Left renal cortex interstitium (tissue), 4 donors: ENCODE measurements at regions not wholly inside any gene's neighbourhood (a gene's known extent, or its start where the extent isn't known, plus 50 kb on each side); places are given as distances from the start of the nearest gene placed in this dataset.
"Not testable (repeated sequence)": the region's sequence is repeated elsewhere in the genome, so short reads cannot be mapped to it uniquely, and the experiment has no call there.

ENCODE experiments used
- DNase-seq, 4 donors: peaks; one replicate each; pipeline ENCODE4 v3.0.0-alpha.2; 2013; ENCODE audit warnings: low read depth in 4 of 4, low spot score in 2 of 4, missing footprints in 1 of 4

DNA sequence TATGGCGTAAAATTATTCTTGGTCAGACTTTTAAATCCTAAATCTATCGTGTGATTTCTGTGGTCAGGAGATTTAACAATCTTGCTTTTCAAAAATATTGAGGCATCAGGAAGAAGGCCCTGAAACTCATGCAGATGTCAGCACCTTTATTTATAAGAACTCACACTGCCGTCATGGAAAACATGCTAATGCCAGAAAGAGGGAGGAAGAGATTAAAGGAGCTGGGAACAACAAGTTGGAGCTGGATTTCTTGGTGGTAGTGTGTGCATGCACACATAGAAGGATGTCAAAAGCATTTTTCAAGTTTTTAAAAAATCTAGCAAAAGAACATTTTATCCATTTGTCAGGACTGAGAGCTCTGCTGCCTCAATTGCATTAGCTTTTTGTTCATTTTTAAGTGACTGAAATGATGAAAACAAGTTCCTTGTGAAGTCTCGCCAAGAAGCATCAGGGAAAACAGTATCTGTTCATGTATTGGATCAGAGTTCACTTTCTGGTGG is 342.5 kb downstream of the SPRY2 start:
- no peak for DNase-seq

DNA sequence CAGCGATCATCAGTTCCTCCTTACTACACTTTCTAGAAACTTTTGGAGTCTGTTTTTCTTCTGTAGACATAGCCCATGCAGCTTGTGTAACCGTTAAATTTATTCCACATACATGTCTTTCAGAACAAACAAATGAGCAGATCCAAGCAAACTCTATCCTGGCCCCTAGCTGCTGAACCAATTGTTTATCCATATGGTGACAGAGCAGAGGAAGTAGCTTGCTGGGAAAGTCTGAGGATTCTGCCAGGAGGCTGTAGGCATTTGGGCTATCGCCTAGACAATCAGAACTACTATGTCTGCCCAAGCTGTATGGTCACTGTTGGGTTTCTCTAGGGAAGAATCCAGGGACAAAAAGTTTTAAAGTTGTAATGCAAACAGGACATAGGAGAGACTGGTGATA is 343.7 kb downstream of the SPRY2 start:
- DNase-seq: no peak

DNA sequence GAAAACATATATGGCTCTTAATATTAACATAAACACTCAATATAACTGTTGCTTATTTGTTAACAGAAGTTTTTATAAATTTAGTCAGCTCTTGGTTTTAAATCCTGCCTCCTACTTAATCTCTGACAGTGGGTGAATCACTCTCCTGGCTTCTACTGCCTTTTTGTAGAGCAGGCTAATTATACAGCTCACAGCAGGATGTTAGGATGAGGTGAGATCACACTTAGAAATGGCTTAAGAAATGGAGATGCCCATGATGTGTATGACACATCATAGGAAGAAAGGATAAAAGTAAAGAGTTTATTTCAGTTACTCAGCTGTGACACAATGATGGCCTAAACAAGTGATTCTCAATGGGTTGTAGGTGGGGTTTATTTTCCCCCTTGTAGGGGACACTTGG is 345.6 kb downstream of the SPRY2 start:
- no peak for DNase-seq

DNA sequence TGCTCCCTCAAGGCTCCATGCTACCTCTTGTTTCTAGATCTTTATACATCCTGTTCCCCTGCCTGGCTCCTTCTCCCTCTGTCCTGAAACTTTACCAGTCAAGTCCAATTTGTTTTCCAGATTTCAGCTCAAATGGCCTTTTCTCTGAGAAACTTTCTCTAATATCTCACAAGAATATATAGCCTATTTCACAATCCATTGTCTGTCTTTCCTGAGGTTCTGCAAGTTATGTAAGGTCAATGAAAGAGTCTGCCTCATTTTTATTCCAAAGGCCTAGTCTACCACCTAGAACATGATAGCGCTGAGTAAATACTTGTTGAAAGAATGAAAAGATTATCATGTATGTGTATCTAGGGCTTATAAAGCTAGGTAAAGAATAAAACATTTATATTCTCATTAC is 348.8 kb downstream of the SPRY2 start:
- no peak for DNase-seq

DNA sequence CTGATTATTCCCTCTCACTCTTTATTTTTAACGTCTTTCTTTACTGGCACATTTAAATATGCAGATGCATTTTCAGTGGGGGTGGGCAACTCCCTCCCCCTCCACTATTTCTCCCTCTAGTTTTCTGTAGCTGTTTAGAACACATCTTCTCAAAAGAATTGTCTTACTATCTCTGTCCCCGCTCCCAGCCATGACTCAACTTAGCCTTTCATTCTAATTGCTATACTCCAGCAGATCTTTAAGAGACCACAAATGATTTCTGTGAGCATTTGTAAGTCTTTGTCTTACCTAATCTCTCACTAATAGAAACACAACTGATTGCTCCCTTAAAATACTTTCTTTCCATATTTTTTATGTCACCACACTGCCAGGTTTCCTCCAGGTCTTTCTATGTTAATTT is 350.9 kb downstream of the SPRY2 start:
- no peak for DNase-seq

DNA sequence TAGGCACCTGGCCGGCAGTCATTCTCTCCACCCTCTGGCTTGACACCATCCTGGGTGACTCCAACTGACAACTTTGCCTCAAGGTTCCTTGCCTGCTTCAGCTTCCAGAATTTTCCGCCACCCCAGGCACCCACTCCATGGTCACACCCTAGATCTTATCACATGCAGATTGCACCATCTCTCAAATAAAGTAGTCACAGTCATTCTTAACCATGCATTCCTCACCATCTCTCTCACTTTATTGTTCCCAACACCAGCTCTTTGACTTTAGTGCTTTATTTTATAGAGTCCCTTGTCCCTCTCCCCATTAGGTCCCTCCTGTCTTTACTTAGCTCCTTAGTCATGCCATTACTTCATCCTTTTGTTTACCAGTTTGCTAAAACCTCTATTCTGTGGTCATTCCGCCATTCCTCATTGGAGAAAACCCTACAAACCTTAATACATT is 351.7 kb downstream of the SPRY2 start:
- DNase-seq: no peak

DNA sequence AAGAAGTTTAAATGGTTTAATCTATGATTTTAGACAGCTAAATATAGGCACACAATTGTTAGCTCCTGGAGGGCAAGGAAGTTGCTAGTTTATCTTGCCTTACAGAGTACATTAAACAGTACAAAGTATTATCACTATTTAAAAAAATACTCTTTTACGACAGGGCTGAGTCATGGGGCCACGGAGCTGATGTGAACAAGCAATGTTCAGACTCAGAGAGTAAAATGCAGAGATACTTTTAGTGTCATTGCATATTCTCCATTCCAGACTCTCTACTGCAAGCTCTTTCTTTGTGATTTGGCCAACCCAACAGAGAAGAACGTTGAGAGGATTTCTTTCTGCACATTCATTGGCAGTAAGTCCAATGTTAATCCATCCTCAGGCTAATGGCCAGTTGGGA is 352.4 kb downstream of the SPRY2 start:
- DNase-seq: no peak

DNA sequence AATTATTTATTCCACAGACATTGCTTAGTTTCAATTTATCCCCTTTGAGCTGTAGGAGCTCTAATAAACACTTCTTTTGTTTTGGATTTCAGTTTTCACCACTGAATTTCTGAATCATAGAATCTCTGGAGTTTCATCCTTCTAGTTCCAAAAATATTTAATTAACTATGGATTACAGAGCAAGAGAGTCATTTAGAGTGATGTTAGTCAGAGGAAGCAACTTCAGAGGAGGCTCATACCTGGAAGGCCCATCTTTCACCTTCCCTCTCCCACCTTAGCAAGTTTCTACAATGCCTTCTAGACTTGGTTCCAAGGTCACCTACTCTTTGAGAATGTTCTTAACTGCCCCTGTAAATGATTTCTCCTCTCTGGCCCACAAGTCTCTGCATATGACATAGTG is 353.2 kb downstream of the SPRY2 start:
- no peak for DNase-seq

DNA sequence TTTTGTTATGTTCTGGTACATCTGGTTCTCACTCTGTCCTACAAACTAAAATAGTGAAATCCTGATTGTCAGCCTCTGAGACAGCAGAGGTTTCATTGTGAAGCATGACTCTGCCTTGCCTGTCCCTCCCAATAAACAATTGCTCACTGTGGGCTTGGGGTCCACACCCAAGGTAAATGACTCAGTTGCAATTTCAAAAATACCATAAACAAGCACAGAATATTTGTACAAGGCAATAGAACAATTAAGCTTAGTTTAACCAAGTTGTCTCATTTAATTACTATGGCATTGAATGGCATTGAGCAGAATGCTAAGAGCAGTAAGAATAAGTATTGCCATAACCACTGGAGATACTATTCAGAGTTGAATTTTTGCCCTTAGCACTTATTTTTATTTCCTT is 353.6 kb downstream of the SPRY2 start:
- DNase-seq: no peak

DNA sequence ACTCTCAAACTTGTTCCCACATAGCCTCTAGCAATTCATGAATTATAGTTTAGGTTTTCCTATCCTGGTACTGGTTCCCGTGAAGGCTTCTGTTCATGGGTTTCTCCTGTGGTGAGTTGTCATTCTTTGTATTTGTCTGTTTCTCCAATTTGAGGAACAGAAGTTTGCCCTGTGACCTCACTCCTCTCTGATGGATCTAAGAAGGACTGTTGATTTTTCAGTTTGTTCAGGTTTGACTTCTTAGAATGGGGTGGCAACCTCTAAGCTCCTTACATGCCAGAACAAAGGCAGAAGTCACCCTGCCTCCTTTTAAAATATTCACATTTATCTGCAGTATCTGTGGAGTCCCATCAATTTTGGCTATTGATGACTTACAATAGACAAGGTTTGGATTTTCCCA is 354.0 kb downstream of the SPRY2 start:
- DNase-seq: no peak

DNA sequence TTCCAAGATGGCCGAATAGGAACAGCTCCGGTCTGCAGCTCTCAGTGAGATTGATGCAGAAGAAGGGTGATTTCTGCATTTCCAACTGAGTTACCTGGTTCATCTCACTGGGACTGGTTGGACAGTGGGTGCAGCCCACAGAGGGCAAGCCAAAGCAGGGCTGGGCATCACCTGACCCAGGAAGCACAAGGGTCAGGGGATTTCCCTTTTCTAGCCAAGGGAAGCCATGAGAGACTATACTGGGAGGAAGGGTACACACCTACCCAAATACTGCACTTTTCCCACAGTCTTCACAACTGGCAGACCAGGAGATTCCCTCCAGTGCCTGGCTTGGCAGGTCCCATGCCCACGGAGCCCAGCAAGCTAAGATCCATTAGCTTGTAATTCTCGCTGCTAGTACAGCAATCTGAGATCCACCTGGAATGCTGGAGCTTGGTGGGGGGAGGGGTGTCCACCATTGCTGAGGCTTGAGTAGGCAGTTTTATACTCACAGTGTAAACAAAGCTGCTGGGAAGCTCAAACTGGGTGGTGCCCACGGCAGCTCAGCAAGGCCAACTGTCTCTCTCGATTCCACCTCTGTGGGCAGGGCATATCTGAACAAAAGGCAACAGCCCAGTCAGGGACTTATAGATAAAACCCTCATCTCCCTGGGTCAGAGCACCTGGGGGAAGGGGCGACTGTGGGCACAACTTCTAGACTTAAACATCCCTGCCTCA is 365.8 kb downstream of the SPRY2 start:
- not testable (repeated sequence) for DNase-seq

DNA sequence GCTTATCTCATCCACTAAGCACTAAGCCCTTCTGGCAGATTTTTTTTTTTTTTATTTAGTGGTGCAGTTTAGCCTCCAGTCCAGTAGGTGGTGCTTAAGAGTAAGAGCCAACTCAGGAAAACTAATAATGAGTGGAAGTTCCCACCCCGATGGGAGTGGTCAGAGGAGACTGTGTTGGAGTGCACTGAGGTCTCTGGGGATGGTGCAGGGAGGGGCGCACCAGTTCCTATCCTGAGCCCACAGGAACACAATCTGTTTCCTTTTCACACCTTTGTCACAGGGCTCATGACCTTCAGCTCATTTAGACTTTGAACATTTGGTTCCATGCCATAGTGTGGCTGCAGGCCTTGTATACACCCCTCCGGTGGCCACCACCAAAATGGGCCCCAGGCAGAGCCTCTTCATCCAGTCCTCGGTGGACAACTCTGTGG is 367.4 kb downstream of the SPRY2 start:
- DNase-seq: no peak

DNA sequence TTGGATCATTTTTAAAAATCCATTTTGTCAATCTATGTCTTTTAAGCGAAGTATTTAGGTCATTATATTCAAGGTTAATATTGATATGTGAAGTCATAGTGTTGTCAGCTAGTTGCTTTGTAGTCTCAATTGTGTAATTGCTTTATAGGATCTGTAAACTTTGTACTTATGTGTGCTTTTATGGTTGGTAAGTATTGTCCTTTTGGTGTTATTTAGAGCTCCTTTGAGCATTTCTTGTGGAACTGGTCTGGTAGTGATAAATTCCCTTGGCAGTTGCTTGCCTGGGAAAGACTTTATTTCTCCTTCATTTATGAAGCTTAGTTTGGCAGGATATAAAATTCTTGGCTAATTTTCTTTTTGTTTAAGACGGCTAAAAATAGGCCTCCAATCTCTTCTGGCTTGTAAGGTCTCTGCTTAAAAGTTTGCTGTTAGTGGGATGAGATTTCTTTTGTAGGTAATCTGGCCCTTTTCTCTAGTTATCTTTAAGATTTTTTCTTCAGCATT is 368.8 kb downstream of the SPRY2 start:
- DNase-seq: no peak

DNA sequence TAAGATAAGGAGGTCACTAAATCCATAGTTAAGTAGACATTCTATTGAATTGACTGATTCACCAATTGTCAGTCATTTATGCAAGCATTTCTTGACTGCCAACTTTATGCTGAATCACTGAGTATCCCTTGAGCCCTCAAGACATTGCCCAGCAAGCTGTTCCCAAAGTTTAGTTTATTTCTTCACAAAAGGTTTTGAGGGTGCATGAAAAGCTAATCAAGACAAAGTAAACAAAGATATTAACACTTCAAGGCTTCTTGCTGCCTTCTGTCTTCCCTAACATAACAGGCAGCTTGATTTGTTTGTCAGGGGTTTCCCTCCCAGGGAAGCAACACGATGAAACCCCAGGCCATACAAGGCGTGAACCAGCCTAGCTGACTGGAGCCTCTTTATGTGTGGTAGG is 374.4 kb downstream of the SPRY2 start:
- no peak for DNase-seq

DNA sequence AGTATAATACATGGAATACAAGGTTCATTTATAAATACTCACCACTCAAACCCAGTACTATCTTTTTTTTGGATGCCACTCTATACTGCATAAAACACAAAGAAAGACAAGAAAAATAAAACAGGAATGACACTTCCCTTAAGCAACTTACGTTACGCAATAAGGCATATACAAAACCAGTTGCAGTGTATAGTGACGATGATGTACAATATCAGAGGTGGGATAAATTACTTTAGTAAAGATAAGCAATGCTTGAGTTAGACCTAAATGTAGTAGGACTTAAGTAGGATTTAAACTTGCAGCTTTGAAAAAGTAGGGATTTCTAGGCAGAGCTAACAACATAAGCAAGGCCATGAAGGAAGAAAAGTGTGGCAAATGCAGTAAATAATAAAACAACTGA is 374.9 kb downstream of the SPRY2 start:
- no peak for DNase-seq

DNA sequence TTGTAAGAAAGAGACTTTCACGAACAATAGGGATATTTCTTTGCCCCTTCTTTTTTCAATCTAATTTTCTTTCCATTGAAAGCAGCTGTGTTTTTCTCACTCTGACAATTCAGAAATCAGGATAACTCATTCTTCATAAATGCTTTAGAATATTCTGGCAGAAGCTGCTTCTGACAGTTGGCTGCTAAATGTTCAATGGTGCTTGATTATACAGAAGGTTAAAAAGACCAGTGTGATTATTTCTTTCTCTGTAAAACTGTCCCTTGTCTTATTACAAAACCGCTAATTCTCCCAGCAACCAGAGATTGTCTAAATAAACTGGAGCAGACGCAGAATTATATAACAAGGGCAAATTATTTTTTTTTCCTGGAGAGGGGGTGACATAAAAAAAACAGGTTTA is 394.4 kb downstream of the SPRY2 start:
- no peak for DNase-seq

DNA sequence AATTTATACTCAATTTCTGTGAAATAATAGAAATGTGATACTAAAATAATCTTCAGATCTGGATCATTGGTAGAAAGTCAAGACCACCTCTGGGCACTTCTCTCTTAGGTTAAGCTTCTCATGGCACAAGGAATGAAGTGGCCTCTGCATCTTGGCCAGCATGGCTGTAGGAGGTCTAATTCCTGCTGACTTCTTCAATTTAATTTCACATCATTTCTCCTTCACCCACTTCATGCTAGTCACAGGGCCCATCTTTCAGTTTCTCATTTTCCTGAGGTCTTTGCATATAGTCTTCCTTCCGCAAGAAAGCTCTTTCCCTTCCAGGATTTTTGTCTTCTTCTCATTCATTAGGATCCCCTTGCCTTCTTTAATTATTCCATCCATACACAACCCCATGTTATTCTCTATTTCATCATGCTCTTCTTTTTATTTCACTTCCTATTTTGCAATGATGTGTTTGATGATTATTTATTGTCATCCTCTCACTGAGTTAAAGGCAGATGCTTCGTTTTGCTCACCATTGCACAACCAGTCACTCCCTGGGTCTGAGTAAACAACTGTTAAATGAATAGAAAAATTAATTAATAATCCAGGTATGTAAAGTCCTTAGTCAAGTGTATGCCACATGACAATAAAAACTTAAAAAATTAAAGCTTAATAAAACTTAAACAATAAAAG is 397.4 kb downstream of the SPRY2 start:
- no peak for DNase-seq

DNA sequence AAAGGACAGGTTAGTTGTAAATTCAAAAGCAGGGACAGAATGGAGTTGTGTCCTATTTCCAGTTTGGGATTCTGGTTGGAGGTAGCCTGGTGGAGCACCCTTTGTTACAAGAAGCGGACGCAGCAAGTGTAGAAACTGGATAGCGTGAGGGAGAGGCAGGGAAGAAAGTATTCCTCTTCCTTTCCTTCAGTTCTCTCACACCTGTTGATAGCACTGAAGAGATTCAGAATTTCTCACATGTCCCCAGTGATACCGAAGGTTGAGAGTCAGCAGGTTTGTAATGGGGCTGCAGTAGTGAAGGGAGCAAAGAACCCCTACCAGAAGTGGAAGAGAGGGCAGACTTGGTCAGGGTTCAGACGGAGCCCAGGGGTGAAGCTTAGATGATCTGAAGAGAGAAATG is 399.2 kb downstream of the SPRY2 start:
- no peak for DNase-seq

DNA sequence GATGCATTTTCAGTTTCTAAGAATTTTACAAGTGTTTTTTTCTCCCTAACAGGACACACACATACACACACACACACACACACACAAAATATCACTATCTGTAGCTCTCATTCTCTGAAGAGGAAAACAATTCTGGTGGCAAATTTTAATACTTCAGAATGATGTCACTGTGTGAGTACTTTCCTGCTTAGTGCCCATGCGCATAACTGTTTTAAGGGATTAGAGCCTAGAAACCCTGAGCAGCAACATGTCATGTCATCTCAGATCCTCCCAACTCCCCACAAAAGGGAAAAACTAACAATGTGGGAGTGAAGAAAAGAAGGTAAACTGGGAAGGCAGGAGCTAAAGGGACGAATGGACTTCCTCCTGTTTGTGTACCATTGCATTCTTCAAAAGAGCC is 401.2 kb downstream of the SPRY2 start:
- no peak for DNase-seq

DNA sequence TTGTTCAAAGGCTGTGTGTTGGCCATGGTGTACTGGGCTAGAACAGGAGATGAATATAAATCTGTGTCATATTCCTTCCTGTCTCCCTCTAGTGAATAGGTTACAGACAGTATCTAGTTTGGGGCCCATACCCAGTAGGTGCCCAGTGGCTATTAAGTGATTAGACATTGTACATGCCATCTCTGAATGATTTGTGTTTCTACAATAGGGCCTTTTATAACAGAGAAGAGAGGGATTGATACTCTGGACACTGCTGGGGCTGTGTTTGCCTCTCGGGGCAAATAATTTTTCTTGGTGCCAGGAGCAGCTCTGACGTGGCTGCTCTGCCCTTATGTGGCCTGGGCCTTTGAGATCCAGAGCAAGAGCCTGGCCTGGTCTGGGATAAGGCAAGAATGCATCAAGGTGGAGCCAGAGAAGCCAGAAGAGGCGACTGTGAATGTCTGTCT is 403.1 kb downstream of the SPRY2 start:
- DNase-seq: no peak

DNA sequence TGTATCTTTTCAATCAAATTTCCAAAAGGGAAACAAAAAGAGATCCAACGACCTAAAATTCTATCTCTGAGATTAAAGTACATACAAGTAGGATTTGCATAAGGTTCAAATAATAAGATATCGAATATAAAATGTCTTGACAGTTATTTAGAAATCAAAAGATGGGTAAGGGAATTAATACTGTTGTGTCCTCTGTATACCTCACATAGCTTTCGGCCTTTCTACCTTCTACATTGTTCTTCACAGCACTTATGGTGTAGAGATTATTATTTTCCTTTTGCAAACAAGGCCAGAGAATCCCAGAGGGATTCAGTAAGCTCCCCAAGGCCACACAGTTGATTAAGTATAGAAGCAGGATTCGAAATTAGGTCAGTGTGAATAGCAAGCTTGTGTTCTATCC is 403.6 kb downstream of the SPRY2 start:
- no peak for DNase-seq
